ENCODE measurements at regions not wholly inside any gene's neighbourhood (a gene's known extent, or its start where the extent isn't known, plus 50 kb on each side); places are given as distances from the start of the nearest gene placed in this dataset.
"Not testable (repeated sequence)": the region's sequence is repeated elsewhere in the genome, so short reads cannot be mapped to it uniquely, and the experiment has no call there.

DNA sequence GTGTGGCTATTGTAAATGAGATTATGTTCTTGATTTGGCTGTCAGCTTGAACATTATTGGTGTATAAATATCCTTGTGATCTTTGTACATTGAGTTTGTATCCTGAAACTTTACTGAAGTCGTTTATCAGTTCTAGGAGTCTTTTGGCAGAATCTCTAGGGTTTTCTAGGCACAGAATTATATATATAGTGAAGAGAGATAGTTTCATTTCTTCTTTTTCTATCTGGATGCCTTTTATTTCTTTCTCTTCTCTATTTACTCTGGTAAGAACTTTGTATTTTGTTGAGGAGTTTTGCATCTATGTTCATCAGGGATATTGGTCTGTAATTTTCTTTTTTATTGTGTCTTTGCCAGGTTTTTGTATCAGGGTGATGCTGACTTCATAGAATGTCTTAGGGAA is 589.2 kb upstream of the MAN1A1 start:
- no peak overlapping the region for H3K27ac ChIP-seq

DNA sequence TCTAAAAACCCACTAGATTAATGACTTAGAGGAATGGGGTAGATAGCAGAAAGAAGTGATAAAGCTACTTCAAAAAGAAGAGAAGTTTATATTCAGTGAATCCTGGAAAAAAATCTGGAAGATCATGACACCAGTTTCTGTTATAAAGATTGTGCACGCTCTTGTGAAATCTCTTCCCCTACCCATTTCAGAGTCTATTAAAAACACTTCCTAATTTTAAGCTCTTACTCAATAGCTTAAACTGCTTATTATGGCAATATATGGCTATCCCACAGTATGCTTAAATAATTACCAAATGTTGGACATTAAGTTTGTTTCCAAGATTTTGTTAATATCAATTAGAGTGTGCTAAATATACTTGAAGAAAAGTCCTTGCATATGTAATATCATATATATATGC is 585.3 kb upstream of the MAN1A1 start:
- no peak overlapping the region for H3K27ac ChIP-seq

More for the DNA sequence above, 589.2 kb upstream of the MAN1A1 start:
- H3K4me3 ChIP-seq: no peak overlapping the region

GRCh38 chr6:119929121-119929520 is 579.6 kb upstream of the MAN1A1 start:
- no peak overlapping the region for H3K27ac ChIP-seq
- H3K4me3 ChIP-seq: no peak overlapping the region

More for the DNA sequence above, 585.3 kb upstream of the MAN1A1 start:
- no peak overlapping the region for H3K4me3 ChIP-seq

GRCh38 chr6:119924888-119925287 is 575.3 kb upstream of the MAN1A1 start:
- H3K27ac ChIP-seq, H3K4me3 ChIP-seq: not testable (repeated sequence)

GRCh38 chr6:119922814-119923213 is 573.3 kb upstream of the MAN1A1 start:
- Histone ChIP-seq H3K27ac (no peak overlapping the region), H3K4me3 (no peak overlapping the region)

DNA sequence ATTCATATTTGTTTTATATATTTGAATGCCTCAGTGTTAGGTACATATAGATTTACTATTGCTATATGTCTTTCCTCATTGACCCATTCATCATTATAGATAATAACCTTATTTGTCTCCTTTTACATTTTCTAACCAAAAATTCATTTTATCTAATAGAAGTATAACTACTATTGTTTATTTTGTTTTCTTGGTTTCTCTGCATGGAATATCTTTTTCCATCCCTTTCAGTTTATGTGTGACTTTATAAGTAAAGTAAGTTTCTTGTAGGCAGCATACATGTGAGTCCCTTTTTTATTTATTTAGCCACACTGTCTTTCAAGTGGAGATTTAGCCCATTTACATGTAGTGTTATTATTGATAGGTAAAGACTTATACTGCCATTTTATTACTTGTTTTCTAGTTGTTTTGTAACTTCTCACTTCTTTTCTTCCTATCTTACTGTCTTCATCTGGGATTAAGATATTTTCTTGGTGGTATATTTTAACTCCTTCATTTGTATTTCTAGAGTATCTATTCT is 572.0 kb upstream of the MAN1A1 start:
- Histone ChIP-seq H3K4me3 (no peak overlapping the region), H3K27ac (no peak overlapping the region)

- Histone ChIP-seq H3K4me3 (no peak overlapping the region), H3K27ac (no peak overlapping the region)
Observed at GRCh38 chr6:119917186-119917585, 567.6 kb upstream of the MAN1A1 start.

DNA sequence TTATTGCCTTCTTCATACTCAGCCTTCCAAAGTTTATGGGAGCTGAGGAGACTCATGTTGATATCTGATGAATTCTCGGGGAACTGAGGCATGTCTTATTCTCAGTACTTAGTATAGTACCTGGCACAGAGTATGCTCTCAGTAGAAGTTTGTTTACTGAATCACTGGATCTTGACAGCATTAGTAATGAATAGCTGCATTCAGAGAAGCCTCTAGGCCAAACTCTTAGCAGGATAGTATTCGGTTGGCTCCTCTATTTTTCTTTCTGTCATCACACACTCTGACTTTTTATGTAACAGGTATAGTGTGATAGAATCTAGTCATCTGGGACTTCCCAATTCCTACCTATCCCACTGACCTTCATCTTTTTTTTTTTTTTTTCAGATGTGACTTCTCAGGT is 566.4 kb upstream of the MAN1A1 start:
- no peak overlapping the region for H3K4me3 ChIP-seq
- H3K27ac ChIP-seq: no peak overlapping the region

GRCh38 chr6:119908157-119908556 is 558.6 kb upstream of the MAN1A1 start:
- Histone ChIP-seq H3K27ac (no peak overlapping the region), H3K4me3 (no peak overlapping the region)

- H3K4me3 ChIP-seq: no peak overlapping the region
- no peak overlapping the region for H3K27ac ChIP-seq
Observed at GRCh38 chr6:119902681-119903080, 553.1 kb upstream of the MAN1A1 start.

GRCh38 chr6:119896806-119897205 is 547.2 kb upstream of the MAN1A1 start:
- Histone ChIP-seq H3K27ac (no peak overlapping the region), H3K4me3 (no peak overlapping the region)

DNA sequence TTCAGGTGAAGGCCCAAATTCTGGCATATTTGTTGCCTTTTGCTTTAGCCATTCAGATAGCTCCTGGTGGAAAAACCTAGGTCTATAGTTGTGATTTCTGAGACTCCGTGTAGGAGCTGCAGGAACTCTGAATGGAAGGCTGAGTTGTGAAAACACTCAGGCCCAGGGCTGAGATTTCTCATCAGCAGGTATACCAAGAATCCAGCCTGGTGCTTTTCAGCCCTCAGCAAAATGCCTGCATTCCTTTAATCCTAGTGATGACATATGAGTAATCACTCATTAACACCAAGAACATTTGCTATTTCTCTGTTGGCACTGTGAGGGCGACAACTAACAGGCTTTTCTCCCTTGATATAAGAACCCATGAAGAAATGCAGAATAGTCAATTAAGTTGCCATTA is 546.1 kb upstream of the MAN1A1 start:
- no peak overlapping the region for H3K4me3 ChIP-seq
- no peak overlapping the region for H3K27ac ChIP-seq

DNA sequence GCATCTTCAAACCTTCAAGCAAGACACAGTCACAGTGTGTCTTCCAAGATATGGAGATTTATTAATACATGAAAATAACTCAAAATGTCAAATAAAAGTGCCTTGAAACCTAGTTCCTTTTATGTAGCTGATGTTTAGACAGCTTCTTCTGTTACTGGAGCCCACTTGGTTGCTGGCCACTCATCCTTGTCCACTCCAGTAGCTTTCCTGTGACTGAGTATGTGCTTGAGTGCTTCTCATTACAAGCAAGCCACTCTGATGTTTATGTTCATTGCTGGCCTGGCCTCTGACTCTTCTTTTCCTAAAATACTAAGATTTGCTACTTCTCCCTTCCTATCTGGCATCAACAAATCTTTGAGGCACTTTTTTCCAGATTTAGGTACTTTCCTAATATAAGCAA is 545.2 kb upstream of the MAN1A1 start:
- Histone ChIP-seq H3K27ac (no peak overlapping the region), H3K4me3 (no peak overlapping the region)

GRCh38 chr6:119891644-119892043 is 542.1 kb upstream of the MAN1A1 start:
- no peak overlapping the region for H3K27ac ChIP-seq
- H3K4me3 ChIP-seq: no peak overlapping the region

DNA sequence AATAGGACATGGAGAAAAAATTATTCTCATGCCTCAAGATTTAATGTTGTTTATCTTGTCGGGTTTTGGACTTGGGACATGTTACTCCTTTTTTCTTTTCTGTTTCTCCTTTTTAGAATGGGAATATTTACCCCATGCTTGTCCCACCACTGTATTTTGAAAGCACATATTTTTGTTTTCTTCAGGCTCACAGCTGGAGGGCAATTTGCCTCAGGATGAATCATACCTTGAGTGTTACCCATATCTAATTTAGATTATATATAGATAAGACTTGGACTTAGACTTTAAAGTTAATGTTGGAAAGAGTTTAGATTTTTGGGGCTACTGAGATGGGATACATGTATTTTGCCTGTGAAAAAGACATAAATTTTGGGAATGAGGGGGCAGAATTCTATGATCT is 541.6 kb upstream of the MAN1A1 start:
- H3K27ac ChIP-seq: no peak overlapping the region
- H3K4me3 ChIP-seq: no peak overlapping the region

DNA sequence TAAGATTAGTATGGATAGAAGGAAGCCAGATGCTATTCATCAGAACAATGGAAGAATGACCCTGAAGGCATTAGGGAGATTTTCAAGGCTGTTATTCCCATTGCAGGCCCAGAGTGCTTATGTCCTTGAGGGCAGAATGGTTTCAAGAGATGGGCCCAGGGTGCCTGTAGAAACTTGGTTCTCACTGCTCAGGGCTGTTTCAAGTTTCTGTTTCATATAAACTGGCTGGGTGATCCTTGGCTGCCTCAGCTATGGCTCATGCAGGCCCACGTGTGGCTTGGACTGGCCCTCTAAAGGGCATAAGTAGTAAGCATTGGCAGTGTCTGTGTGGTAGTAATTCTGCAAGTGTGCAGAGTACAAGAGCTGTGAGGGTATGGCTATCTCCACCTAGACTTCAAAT is 540.9 kb upstream of the MAN1A1 start:
- Histone ChIP-seq H3K27ac (no peak overlapping the region), H3K4me3 (no peak overlapping the region)

- Histone ChIP-seq H3K4me3 (no peak overlapping the region), H3K27ac (no peak overlapping the region)
Observed at GRCh38 chr6:119887666-119888065, 538.1 kb upstream of the MAN1A1 start.

DNA sequence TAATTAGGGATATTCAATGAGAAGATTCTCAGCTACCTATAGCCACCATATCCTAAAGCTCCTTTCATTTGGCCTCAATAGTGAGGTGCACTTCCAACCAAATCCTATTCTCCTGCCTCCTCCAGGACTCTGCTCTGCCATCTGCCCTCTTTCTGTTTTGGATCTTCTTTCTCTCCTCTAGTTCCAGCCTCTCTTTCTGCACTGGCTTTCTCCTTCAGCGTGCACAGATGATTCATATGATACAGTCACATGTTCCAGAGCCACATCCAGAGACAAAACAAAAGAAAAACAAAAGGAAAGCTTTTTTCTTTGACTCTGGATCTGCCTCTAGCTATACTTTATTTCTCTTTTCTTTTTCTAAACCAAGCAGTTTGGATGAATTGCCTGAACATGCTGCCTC is 531.9 kb upstream of the MAN1A1 start:
- Histone ChIP-seq H3K27ac (peak overlapping the region in 1 of 21 experiments; percentile 47), H3K4me3 (no peak overlapping the region)

- no peak overlapping the region for H3K4me3 ChIP-seq
- H3K27ac ChIP-seq: no peak overlapping the region
Observed at GRCh38 chr6:119880840-119881239, 531.3 kb upstream of the MAN1A1 start.

GRCh38 chr6:119879731-119880130 is 530.2 kb upstream of the MAN1A1 start:
- Histone ChIP-seq H3K27ac (no peak overlapping the region), H3K4me3 (no peak overlapping the region)

GRCh38 chr6:119874381-119874780 is 524.8 kb upstream of the MAN1A1 start:
- Histone ChIP-seq H3K27ac (no peak overlapping the region), H3K4me3 (no peak overlapping the region)

DNA sequence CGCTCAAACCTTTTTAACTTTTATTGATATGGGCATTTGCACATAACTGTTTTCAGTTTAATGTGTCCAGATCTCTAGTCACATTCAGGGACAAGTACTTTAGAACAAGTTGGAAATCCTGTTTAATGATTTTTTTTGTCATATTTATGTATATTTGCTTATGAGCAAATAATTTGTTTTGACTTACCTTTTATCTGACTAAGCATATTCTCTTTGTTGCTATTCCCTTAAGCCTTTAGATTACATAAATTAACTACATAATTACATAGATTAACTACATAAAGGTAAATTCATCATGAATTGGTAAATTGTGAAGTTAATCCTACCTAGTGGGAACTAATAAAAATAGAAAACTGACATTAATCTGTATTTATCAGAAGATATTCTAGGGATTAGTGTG is 523.5 kb upstream of the MAN1A1 start:
- Histone ChIP-seq H3K27ac (no peak overlapping the region), H3K4me3 (no peak overlapping the region)

DNA sequence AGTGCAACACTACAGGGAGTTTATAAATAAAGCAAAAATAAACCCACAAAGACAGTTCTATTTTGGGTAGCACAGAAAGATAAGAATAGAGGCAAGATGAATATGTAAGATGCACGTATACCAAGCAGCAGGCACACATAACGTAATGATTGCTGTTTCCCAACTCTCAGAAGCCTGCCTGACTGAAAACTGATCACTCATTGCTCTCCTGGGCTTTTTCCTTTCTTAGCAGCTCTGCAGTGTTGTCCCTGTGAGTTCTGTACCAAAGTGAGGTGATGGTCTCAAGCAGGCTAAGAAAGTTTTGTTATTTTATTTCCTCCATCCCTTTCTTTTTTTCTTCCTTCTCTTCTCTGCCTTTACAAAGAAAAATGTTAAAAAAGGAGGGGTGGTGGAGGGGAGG is 522.0 kb upstream of the MAN1A1 start:
- Histone ChIP-seq H3K4me3 (no peak overlapping the region), H3K27ac (no peak overlapping the region)
